Activated CD8-positive, alpha-beta T cell treated with anti-CD3 and anti-CD28 coated beads for 36 hours (primary cell): ENCODE measurements at regions not wholly inside any gene's neighbourhood (a gene's known extent, or its start where the extent isn't known, plus 50 kb on each side); places are given as distances from the start of the nearest gene placed in this dataset.
"Not testable (repeated sequence)": the region's sequence is repeated elsewhere in the genome, so short reads cannot be mapped to it uniquely, and the experiment has no call there.

Experiments used
- ATAC-seq: fragments of 200-7000 bp; cut with Tn5 transposase; one replicate; pipeline ENCODE4 v1.10.0; 2021; ENCODE audit warnings: mild to moderate bottlenecking, moderate library complexity
- CTCF ChIA-PET: fragments of 350-600 bp; sonication (Branson Sonifier 250); formaldehyde crosslinking; loops from one replicate; lab custom pipeline; 2021; ENCODE audit warnings: antibody characterized with exemption; lab: Charles Lee
- POLR2A ChIA-PET: fragments of 350-600 bp; sonication (Branson Sonifier 250); formaldehyde crosslinking; loops from one replicate; lab custom pipeline; 2021; ENCODE audit warnings: antibody characterized with exemption; lab: Charles Lee
- DNase-seq: peaks from one replicate; pipeline ENCODE4 v3.0.0-alpha.2; 2020
- H3K27ac Mint-ChIP-seq: one replicate; pipeline ENCODE4 v1.8.0; 2021; ENCODE audit warnings: mild to moderate bottlenecking, mixed read lengths
- H3K27me3 Mint-ChIP-seq: one replicate; pipeline ENCODE4 v1.8.0; 2021; ENCODE audit warnings: mixed read lengths
- H3K36me3 Mint-ChIP-seq: one replicate; pipeline ENCODE4 v1.8.0; 2021; ENCODE audit warnings: low read depth, mixed read lengths
- H3K4me1 Mint-ChIP-seq: one replicate; pipeline ENCODE4 v1.8.0; 2021; ENCODE audit warnings: low read depth, mixed read lengths
- H3K4me3 Mint-ChIP-seq: one replicate; pipeline ENCODE4 v1.8.0; 2021; ENCODE audit warnings: mild to moderate bottlenecking, moderate library complexity, mixed read lengths
- H3K9me3 Mint-ChIP-seq: one replicate; pipeline ENCODE4 v1.8.0; 2021; ENCODE audit warnings: mixed read lengths
- intact Hi-C: fragments of 100-400 bp; cut with micrococcal nuclease; formaldehyde crosslinking; loops from one replicate; pipeline ENCODE4 v1.10.0; 2022
- TF ChIP-seq, protein P1 (sequence below): fragments of 200-600 bp; IDR thresholded peaks from one replicate; pipeline ENCODE4 v1.8.0; 2022; ENCODE audit warnings: antibody characterized with exemption, mild to moderate bottlenecking

GRCh38 chr3:150271591-150271960 is 136.5 kb upstream of the TSC22D2 start:
- POLR2A ChIA-PET: no interaction called here
- Mint-ChIP-seq H3K9me3 (no peaks in the 10 kb centered on the region), H3K27ac (no peak overlapping the region), H3K36me3 (no peaks in the 10 kb centered on the region), H3K4me3 (no peak overlapping the region), H3K27me3 (peaks cover 8% of the 10 kb centered on the region), H3K4me1 (no peaks in the 10 kb centered on the region)
- intact Hi-C loops: no loop called here
- CTCF ChIA-PET: interaction anchor here (1.7 to 1.9 kb wide), 2 partner anchors 14 to 35 kb away, joined by 4 to 6 read pairs; no protein-coding TSS in a partner anchor
- no peak for DNase-seq
- TF ChIP-seq, protein P1, sequence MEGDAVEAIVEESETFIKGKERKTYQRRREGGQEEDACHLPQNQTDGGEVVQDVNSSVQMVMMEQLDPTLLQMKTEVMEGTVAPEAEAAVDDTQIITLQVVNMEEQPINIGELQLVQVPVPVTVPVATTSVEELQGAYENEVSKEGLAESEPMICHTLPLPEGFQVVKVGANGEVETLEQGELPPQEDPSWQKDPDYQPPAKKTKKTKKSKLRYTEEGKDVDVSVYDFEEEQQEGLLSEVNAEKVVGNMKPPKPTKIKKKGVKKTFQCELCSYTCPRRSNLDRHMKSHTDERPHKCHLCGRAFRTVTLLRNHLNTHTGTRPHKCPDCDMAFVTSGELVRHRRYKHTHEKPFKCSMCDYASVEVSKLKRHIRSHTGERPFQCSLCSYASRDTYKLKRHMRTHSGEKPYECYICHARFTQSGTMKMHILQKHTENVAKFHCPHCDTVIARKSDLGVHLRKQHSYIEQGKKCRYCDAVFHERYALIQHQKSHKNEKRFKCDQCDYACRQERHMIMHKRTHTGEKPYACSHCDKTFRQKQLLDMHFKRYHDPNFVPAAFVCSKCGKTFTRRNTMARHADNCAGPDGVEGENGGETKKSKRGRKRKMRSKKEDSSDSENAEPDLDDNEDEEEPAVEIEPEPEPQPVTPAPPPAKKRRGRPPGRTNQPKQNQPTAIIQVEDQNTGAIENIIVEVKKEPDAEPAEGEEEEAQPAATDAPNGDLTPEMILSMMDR: no peak
- ATAC-seq: no peak

GRCh38 chr3:150270883-150271590 is 137.1 kb upstream of the TSC22D2 start:
- DNase-seq: no peak
- no peaks in the 10 kb centered on the region for H3K9me3 Mint-ChIP-seq
- H3K4me3 Mint-ChIP-seq: no peak overlapping the region
- no peak overlapping the region for H3K27ac Mint-ChIP-seq
- intact Hi-C loops: no loop called here
- no peak for ATAC-seq
- ChIA-PET POLR2A (no interaction called here), CTCF (interaction anchor here (1.7 to 1.9 kb wide), 2 partner anchors 14 to 35 kb away, joined by 4 to 6 read pairs; no protein-coding TSS in a partner anchor)
- no peaks in the 10 kb centered on the region for H3K36me3 Mint-ChIP-seq
- H3K27me3 Mint-ChIP-seq: peaks cover 8% of the 10 kb centered on the region
- TF ChIP-seq, protein P1: no peak
- no peaks in the 10 kb centered on the region for H3K4me1 Mint-ChIP-seq

GRCh38 chr3:150270444-150270843 is 137.7 kb upstream of the TSC22D2 start:
- DNase-seq, H3K27ac Mint-ChIP-seq, H3K4me1 Mint-ChIP-seq, H3K27me3 Mint-ChIP-seq, H3K4me3 Mint-ChIP-seq, POLR2A ChIA-PET, ATAC-seq, H3K36me3 Mint-ChIP-seq, H3K9me3 Mint-ChIP-seq, intact Hi-C loops: not testable (repeated sequence)
- CTCF ChIA-PET: interaction anchor here (1.7 kb wide), 1 partner anchor 15 kb away, joined by 6 read pairs; no protein-coding TSS in a partner anchor

DNA sequence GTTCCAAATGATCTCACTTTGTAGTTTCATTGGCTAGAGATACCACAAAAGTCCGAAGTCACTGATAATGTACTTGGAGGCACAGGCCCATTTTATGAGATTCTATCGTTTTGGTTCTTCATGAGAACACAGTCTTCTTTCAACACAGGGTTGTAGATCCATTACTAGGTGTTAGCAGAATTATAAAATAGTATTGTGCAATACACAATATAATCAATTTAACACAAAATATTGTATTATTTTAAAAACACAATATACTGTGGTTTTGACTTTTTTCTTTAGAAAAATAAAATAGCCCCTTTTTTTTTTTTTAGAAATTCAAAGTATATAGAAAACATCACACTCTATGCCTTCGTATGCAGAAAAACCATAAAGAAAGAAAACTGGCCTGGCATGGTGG is 138.6 kb upstream of the TSC22D2 start:
- H3K4me3 Mint-ChIP-seq: no peak overlapping the region
- ATAC-seq (no peak), DNase-seq (no peak)
- no peaks in the 10 kb centered on the region for H3K4me1 Mint-ChIP-seq
- ChIA-PET POLR2A (no interaction called here), CTCF (interaction anchor here (1.1 kb wide), 1 partner anchor 225 kb away, joined by 3 read pairs; no protein-coding TSS in a partner anchor)
- H3K27me3 Mint-ChIP-seq: peaks cover 5% of the 10 kb centered on the region
- H3K9me3 Mint-ChIP-seq: no peaks in the 10 kb centered on the region
- no peaks in the 10 kb centered on the region for H3K36me3 Mint-ChIP-seq
- TF ChIP-seq, protein P1: no peak
- no peak overlapping the region for H3K27ac Mint-ChIP-seq
- intact Hi-C loops: no loop called here

DNA sequence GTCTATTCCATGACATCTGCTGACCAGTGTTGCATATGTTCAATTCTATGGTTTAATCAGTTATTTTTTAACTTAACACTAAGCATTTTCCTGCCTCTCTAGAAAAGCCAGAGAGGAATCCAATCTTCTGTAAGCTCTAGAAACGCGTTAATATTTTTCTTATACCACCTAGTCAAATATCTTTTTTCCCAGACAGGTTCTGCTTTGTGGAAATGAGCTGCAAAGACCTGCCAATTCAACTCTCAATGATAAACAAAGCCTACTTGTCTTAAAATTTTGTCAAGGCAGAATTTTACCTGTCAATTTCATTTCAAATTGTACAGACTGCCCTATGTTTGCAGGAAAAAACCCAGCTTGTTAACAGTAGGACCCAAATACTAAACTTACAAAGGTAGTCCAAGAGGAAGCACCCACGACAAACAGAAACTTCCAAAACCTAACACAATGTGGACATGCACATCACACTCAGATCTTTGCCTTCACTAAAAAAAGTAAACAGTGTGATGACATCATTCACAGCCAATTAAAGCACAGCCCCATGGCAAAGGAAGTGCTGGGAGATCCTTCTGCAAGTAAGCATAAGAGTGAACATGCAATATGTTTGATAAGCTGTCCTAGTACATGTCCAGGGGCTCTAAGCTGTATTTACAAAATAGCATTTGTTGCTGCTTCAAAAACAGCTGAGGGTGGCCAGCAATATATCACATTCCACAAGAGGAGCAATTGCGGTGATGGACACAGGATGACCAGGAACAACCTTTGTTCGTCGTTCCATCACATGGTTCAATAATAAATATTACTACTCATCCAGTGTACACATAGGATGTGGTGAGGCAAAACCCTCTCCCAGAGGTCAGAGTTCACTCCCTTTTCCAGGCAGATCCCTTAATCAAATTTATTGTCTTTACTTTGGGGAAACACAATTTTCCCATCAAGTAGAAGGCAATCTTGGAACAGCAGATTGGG is 139.4 kb upstream of the TSC22D2 start:
- Mint-ChIP-seq H3K9me3 (no peaks in the 10 kb centered on the region), H3K4me3 (no peak overlapping the region), H3K27ac (no peak overlapping the region), H3K4me1 (no peaks in the 10 kb centered on the region), H3K27me3 (peaks cover 5% of the 10 kb centered on the region), H3K36me3 (no peaks in the 10 kb centered on the region)
- no peak for DNase-seq
- TF ChIP-seq, protein P1: no peak
- intact Hi-C loops: no loop called here
- ChIA-PET POLR2A (no interaction called here), CTCF (interaction anchor here (0.7 to 1.1 kb wide), 2 partner anchors 174 to 226 kb away, joined by 3 read pairs; no protein-coding TSS in a partner anchor)
- ATAC-seq: no peak
